Memory B cell (primary cell): ENCODE measurements at regions not wholly inside any gene's neighbourhood (a gene's known extent, or its start where the extent isn't known, plus 50 kb on each side); places are given as distances from the start of the nearest gene placed in this dataset.

ENCODE experiments used
- ATAC-seq: fragments of 150-1000 bp; cut with Tn5 transposase; 2 replicates; pipeline ENCODE4 v1.10.0; 2021; ENCODE audit warnings: low read depth, mild to moderate bottlenecking, moderate library complexity
- DNase-seq, 2 donors: peaks; one replicate each; pipeline ENCODE4 v3.0.0; 2022; ENCODE audit warnings: low spot score in 2 of 2
- H3K27ac Mint-ChIP-seq: one replicate; pipeline ENCODE4 v1.8.0; 2022; ENCODE audit warnings: mild to moderate bottlenecking, moderate library complexity, mixed read lengths
- H3K27me3 Mint-ChIP-seq: one replicate; pipeline ENCODE4 v1.8.0; 2022; ENCODE audit warnings: mixed read lengths
- H3K36me3 Mint-ChIP-seq: one replicate; pipeline ENCODE4 v1.8.0; 2022; ENCODE audit warnings: mild to moderate bottlenecking, mixed read lengths
- H3K4me1 Mint-ChIP-seq: one replicate; pipeline ENCODE4 v1.8.0; 2022; ENCODE audit warnings: mixed read lengths
- H3K4me3 Mint-ChIP-seq: one replicate; pipeline ENCODE4 v1.8.0; 2022; ENCODE audit warnings: mild to moderate bottlenecking, moderate library complexity, mixed read lengths
- H3K9me3 Mint-ChIP-seq: one replicate; pipeline ENCODE4 v1.8.0; 2022; ENCODE audit warnings: mixed read lengths

- H3K36me3 Mint-ChIP-seq = no peaks in the 10 kb centered on the region
- H3K9me3 Mint-ChIP-seq = peaks cover 5% of the 10 kb centered on the region
- H3K27me3 Mint-ChIP-seq = no peaks in the 10 kb centered on the region
- ATAC-seq = no peak
- no peak overlapping the region for H3K4me3 Mint-ChIP-seq
- H3K27ac Mint-ChIP-seq = no peak overlapping the region
- H3K4me1 Mint-ChIP-seq = no peaks in the 10 kb centered on the region
- no peak for DNase-seq
Measured at GRCh38 chr2:51657849-51658248, 625.9 kb upstream of the NRXN1 start.

- Mint-ChIP-seq H3K4me1 (no peaks in the 10 kb centered on the region), H3K27me3 (no peaks in the 10 kb centered on the region), H3K27ac (no peak overlapping the region), H3K9me3 (peaks cover 1% of the 10 kb centered on the region), H3K4me3 (no peak overlapping the region), H3K36me3 (no peaks in the 10 kb centered on the region)
- DNase-seq = no peak
- no peak for ATAC-seq
Measured at GRCh38 chr2:51650769-51651168, 618.8 kb upstream of the NRXN1 start.

GRCh38 chr2:51649366-51649765, 617.4 kb upstream of the NRXN1 start:
- H3K4me1 Mint-ChIP-seq = no peaks in the 10 kb centered on the region
- DNase-seq = no peak
- H3K9me3 Mint-ChIP-seq = peaks cover 1% of the 10 kb centered on the region
- H3K27me3 Mint-ChIP-seq = no peaks in the 10 kb centered on the region
- H3K36me3 Mint-ChIP-seq = no peaks in the 10 kb centered on the region
- ATAC-seq = no peak
- H3K27ac Mint-ChIP-seq = no peak overlapping the region
- H3K4me3 Mint-ChIP-seq = no peak overlapping the region

- Mint-ChIP-seq H3K27me3 (no peaks in the 10 kb centered on the region), H3K4me1 (no peaks in the 10 kb centered on the region), H3K9me3 (peaks cover 5% of the 10 kb centered on the region), H3K4me3 (no peak overlapping the region), H3K27ac (no peak overlapping the region), H3K36me3 (no peaks in the 10 kb centered on the region)
- no peak for ATAC-seq
- DNase-seq = no peak
Measured at GRCh38 chr2:51638811-51639210, 606.9 kb upstream of the NRXN1 start.

GRCh38 chr2:51633073-51633472, 601.1 kb upstream of the NRXN1 start:
- ATAC-seq (no peak), DNase-seq (no peak)
- peaks cover 2% of the 10 kb centered on the region for H3K9me3 Mint-ChIP-seq
- no peaks in the 10 kb centered on the region for H3K27me3 Mint-ChIP-seq
- H3K27ac Mint-ChIP-seq = no peak overlapping the region
- no peaks in the 10 kb centered on the region for H3K4me1 Mint-ChIP-seq
- no peaks in the 10 kb centered on the region for H3K36me3 Mint-ChIP-seq
- no peak overlapping the region for H3K4me3 Mint-ChIP-seq

GRCh38 chr2:51629406-51629805, 597.5 kb upstream of the NRXN1 start:
- H3K27me3 Mint-ChIP-seq = no peaks in the 10 kb centered on the region
- H3K4me3 Mint-ChIP-seq = no peak overlapping the region
- ATAC-seq = no peak
- H3K9me3 Mint-ChIP-seq = no peaks in the 10 kb centered on the region
- DNase-seq = no peak
- no peaks in the 10 kb centered on the region for H3K36me3 Mint-ChIP-seq
- no peaks in the 10 kb centered on the region for H3K4me1 Mint-ChIP-seq
- no peak overlapping the region for H3K27ac Mint-ChIP-seq

- Mint-ChIP-seq H3K4me1 (no peaks in the 10 kb centered on the region), H3K36me3 (no peaks in the 10 kb centered on the region), H3K27ac (no peak overlapping the region), H3K9me3 (no peaks in the 10 kb centered on the region), H3K4me3 (no peak overlapping the region), H3K27me3 (no peaks in the 10 kb centered on the region)
- no peak for ATAC-seq
- no peak for DNase-seq
Measured at GRCh38 chr2:51628917-51629316, 597.0 kb upstream of the NRXN1 start.

GRCh38 chr2:51624995-51625394, 593.1 kb upstream of the NRXN1 start:
- Mint-ChIP-seq H3K4me3 (no peak overlapping the region), H3K27me3 (no peaks in the 10 kb centered on the region), H3K27ac (no peak overlapping the region), H3K36me3 (no peaks in the 10 kb centered on the region), H3K4me1 (no peaks in the 10 kb centered on the region), H3K9me3 (no peaks in the 10 kb centered on the region)
- ATAC-seq = no peak
- no peak for DNase-seq

- ATAC-seq = no peak
- DNase-seq = no peak
Measured at GRCh38 chr2:51620796-51621195, 588.9 kb upstream of the NRXN1 start.

GRCh38 chr2:51619961-51620360, 588.0 kb upstream of the NRXN1 start:
- H3K27me3 Mint-ChIP-seq = no peaks in the 10 kb centered on the region
- no peaks in the 10 kb centered on the region for H3K36me3 Mint-ChIP-seq
- H3K9me3 Mint-ChIP-seq = peaks cover 9% of the 10 kb centered on the region
- no peak overlapping the region for H3K27ac Mint-ChIP-seq
- ATAC-seq = no peak
- no peak overlapping the region for H3K4me3 Mint-ChIP-seq
- no peaks in the 10 kb centered on the region for H3K4me1 Mint-ChIP-seq
- DNase-seq = no peak

More at GRCh38 chr2:51620796-51621195, 588.9 kb upstream of the NRXN1 start:
- H3K4me3 Mint-ChIP-seq = no peak overlapping the region
- peaks cover 8% of the 10 kb centered on the region for H3K9me3 Mint-ChIP-seq
- no peaks in the 10 kb centered on the region for H3K4me1 Mint-ChIP-seq
- H3K27me3 Mint-ChIP-seq = no peaks in the 10 kb centered on the region
- H3K36me3 Mint-ChIP-seq = no peaks in the 10 kb centered on the region
- H3K27ac Mint-ChIP-seq = no peak overlapping the region

GRCh38 chr2:51612387-51612786, 580.5 kb upstream of the NRXN1 start:
- Mint-ChIP-seq H3K27me3 (no peaks in the 10 kb centered on the region), H3K4me3 (no peak overlapping the region), H3K36me3 (no peaks in the 10 kb centered on the region), H3K9me3 (peaks cover 17% of the 10 kb centered on the region), H3K4me1 (no peaks in the 10 kb centered on the region), H3K27ac (no peak overlapping the region)
- ATAC-seq (no peak), DNase-seq (no peak)

- H3K9me3 Mint-ChIP-seq = peaks cover 13% of the 10 kb centered on the region
- no peaks in the 10 kb centered on the region for H3K27me3 Mint-ChIP-seq
- ATAC-seq = no peak
- H3K27ac Mint-ChIP-seq = no peak overlapping the region
- no peak overlapping the region for H3K4me3 Mint-ChIP-seq
- DNase-seq = no peak
- no peaks in the 10 kb centered on the region for H3K36me3 Mint-ChIP-seq
- H3K4me1 Mint-ChIP-seq = no peaks in the 10 kb centered on the region
Measured at GRCh38 chr2:51601706-51602105, 569.8 kb upstream of the NRXN1 start.

- Mint-ChIP-seq H3K4me1 (no peaks in the 10 kb centered on the region), H3K4me3 (no peak overlapping the region), H3K36me3 (no peaks in the 10 kb centered on the region), H3K27me3 (no peaks in the 10 kb centered on the region), H3K9me3 (peaks cover 5% of the 10 kb centered on the region), H3K27ac (no peak overlapping the region)
- no peak for ATAC-seq
- DNase-seq = no peak
Measured at GRCh38 chr2:51597086-51597485, 565.2 kb upstream of the NRXN1 start.

GRCh38 chr2:51595836-51596235, 563.9 kb upstream of the NRXN1 start:
- no peak for ATAC-seq
- no peaks in the 10 kb centered on the region for H3K27me3 Mint-ChIP-seq
- H3K36me3 Mint-ChIP-seq = no peaks in the 10 kb centered on the region

GRCh38 chr2:51581636-51582267, 549.8 kb upstream of the NRXN1 start:
- Mint-ChIP-seq H3K4me1 (no peaks in the 10 kb centered on the region), H3K27me3 (no peaks in the 10 kb centered on the region), H3K27ac (no peak overlapping the region), H3K4me3 (no peak overlapping the region), H3K36me3 (no peaks in the 10 kb centered on the region), H3K9me3 (peaks cover 6% of the 10 kb centered on the region)
- ATAC-seq = no peak
- DNase-seq = no peak

More at GRCh38 chr2:51595836-51596235, 563.9 kb upstream of the NRXN1 start:
- Mint-ChIP-seq H3K4me3 (no peak overlapping the region), H3K9me3 (peaks cover 3% of the 10 kb centered on the region), H3K27ac (no peak overlapping the region), H3K4me1 (no peaks in the 10 kb centered on the region)
- no peak for DNase-seq
